Bronchial epithelial cell (primary cell): ENCODE measurements at regions not wholly inside any gene's neighbourhood (a gene's known extent, or its start where the extent isn't known, plus 50 kb on each side); places are given as distances from the start of the nearest gene placed in this dataset.

ENCODE experiments used
- DNase-seq: peaks from one replicate; pipeline ENCODE4 v3.0.0-alpha.2; 2010; ENCODE audit warnings: low read depth
- FAIRE-seq: peaks from 2 replicates; lab custom pipeline; 2011; peaks lifted over from hg19 to GRCh38; lab: Jason Lieb, UNC
- H3K27me3 ChIP-seq: 2 replicates; pipeline ENCODE4 v1.5.1; 2011; ENCODE audit warnings: low read length; ENCODE audit not compliant: control insufficient read depth, insufficient read depth
- H3K36me3 ChIP-seq: 2 replicates; pipeline ENCODE4 v1.5.1; 2011; ENCODE audit warnings: low read length; ENCODE audit not compliant: control insufficient read depth, insufficient read depth
- H3K4me3 ChIP-seq: 2 replicates; pipeline ENCODE4 v1.5.1; 2011; ENCODE audit warnings: mild to moderate bottlenecking, low read depth, low read length, control low read depth
- CTCF ChIP-seq: IDR thresholded peaks from 2 replicates; pipeline ENCODE4 v1.5.1; 2011; ENCODE audit warnings: mild to moderate bottlenecking, moderate library complexity, low read length, control low read depth, inconsistent platforms; ENCODE audit not compliant: insufficient read depth, severe bottlenecking

DNA sequence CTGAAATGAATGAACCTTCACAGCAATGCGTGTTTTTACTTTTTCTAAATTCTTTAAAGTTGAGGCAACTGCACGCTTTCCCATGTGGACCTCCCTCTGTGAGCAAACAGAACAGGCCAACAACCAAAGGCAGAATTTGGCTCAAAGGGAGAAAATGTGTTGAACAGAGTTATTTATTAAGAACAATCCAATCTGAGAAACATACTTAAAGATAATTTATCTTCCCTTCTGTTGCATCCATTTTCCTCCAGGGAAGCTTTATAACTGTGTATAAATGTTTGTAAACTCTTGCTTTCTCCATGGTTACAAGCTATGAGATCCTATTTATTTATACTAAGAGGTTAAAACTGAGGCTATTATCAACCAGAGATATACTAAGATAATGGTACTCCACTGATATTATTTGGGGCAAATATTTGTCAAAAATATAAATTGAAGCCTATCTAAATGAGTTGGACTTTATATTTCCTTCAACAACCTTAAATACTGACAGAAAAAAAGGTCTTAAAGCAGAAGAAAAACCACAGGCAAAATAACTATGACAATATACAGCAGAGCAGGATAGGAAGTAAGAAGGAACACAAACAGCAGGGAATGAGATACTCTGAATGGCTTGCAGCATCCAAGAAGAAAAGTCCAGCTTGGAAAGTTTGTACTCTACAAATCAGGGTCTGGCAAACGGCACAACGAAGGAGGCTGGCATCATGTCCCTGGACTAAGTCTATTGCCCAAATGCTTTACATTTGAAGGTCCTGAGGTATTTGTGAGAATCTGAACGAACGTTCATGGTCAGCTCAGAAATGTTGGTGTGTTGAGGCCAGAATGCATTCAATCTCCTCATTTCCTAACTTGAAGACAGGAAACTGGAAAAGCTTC is 663.2 kb upstream of the INTU start:
- no peaks in the 10 kb centered on the region for H3K27me3 ChIP-seq
- no peak overlapping the region for H3K4me3 ChIP-seq
- DNase-seq (no peak), FAIRE-seq (no peak)
- H3K36me3 ChIP-seq: no peaks in the 10 kb centered on the region
- TF ChIP-seq CTCF: no peak

DNA sequence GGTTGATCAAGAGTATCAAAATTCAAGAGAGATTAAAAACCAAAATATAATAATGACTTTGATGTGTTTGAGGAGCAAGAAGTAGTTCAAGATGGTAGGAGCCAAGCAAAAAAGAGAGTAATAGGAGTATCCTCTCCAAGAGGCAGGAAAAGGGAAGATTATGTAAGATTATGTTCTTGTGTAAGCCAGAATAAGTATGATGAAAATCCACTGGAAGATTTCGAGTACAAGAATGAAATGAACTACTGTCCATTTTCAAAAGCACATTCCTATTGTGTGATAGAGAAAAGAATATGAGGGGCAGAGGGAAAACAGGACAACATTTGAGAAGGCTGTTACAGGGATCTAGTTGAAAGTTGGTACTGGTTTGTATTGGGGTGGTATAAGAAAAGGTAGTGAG is 659.6 kb upstream of the INTU start:
- DNase-seq (no peak), FAIRE-seq (no peak)
- TF ChIP-seq CTCF: no peak
- Histone ChIP-seq H3K4me3 (no peak overlapping the region), H3K36me3 (no peaks in the 10 kb centered on the region), H3K27me3 (no peaks in the 10 kb centered on the region)

DNA sequence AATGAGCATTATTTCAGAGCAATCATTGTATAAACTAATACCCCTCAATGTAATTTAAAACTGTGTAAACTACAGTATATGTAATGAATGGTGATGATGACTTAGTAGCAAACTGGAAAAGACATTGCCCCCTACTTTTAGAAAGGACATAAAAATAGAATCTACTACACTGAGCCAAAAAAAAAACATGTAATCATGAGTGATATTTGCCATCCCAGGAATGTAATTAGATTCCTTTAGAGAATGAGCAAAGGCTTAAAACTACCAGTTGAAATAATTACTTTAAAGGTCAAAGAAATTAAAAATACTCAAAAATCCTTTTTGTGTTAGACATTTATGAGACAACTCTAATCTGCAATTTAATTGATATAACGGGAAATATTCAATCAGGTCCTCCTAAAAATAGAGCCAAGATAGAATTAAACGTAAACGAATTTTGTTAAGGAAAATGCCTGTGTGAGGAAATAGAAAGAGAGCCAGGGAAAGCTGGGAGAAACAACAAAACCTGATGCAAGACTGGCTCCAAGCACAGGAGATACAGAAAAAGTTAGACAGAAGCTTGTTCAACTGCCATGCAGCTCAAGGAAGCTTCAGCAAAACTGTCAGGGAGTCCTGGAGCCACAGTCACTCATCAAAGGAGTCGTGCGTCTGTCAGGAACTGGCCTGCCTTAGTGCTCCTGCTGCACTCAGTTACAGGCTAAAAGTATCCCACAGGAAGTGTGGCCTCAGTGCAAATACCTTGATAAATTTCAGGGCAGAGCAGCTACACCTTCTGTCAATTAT is 655.7 kb upstream of the INTU start:
- Histone ChIP-seq H3K36me3 (no peaks in the 10 kb centered on the region), H3K27me3 (no peaks in the 10 kb centered on the region), H3K4me3 (no peak overlapping the region)
- no peak for TF ChIP-seq CTCF
- FAIRE-seq (no peak), DNase-seq (no peak)

- DNase-seq: no peak
- Histone ChIP-seq H3K27me3 (no peaks in the 10 kb centered on the region), H3K36me3 (no peaks in the 10 kb centered on the region), H3K4me3 (no peak overlapping the region)
- no peak for FAIRE-seq
- TF ChIP-seq CTCF: no peak
These were observed 646.8 kb upstream of the INTU start for GRCh38 chr4:126986005-126986404.

DNA sequence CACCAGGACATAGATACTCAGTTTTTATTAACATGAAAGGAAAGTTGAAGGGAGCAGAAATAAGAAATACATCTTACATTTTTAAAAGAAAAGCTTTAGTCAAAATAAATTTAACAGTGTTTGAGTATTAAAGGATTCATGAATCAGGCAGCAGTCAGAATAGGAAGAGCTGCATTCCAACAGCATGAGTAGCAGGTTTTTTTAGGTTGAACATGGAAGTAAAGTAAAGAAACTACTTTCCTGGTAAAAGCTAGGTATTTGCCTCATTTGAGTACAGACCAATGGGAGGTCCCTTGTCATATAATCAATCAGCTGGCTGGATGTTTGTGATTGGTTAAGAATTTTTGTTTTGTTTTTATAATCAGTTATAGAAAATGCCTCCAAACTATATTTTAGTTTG is 645.9 kb upstream of the INTU start:
- Histone ChIP-seq H3K4me3 (no peak overlapping the region), H3K36me3 (no peaks in the 10 kb centered on the region), H3K27me3 (no peaks in the 10 kb centered on the region)
- DNase-seq: peak; percentile 77
- TF ChIP-seq CTCF: no peak
- FAIRE-seq: no peak
